ENCODE measurements at regions not wholly inside any gene's neighbourhood (a gene's known extent, or its start where the extent isn't known, plus 50 kb on each side); places are given as distances from the start of the nearest gene placed in this dataset.
"Not testable (repeated sequence)": the region's sequence is repeated elsewhere in the genome, so short reads cannot be mapped to it uniquely, and the experiment has no call there.

- peak; percentile 4 for DNase-seq (ENCODE audit: low read depth)
- Histone ChIP-seq H3K27me3 (ENCODE audit: control insufficient read depth, insufficient read depth, low read length) (no peaks in the 10 kb centered on the region), H3K4me3 (ENCODE audit: low read depth, low read length) (no peak overlapping the region), H3K36me3 (ENCODE audit: control insufficient read depth, insufficient read depth, low read length) (no peaks in the 10 kb centered on the region)
- no peak for TF ChIP-seq CTCF (IDR thresholded peaks at IDR 0.05; ENCODE audit: insufficient read depth, low read length, poor library complexity, severe bottlenecking)
Observed at GRCh38 chr2:176924909-176925534, 287.6 kb upstream of the HNRNPA3 start.

GRCh38 chr2:176926453-176926852 is 286.1 kb upstream of the HNRNPA3 start:
- H3K4me3 ChIP-seq (ENCODE audit: low read depth, low read length): no peak overlapping the region
- no peak for DNase-seq (ENCODE audit: low read depth)

GRCh38 chr2:176929387-176929786 is 283.2 kb upstream of the HNRNPA3 start:
- not testable (repeated sequence) for H3K36me3 ChIP-seq (ENCODE audit: control insufficient read depth, insufficient read depth, low read length); H3K4me3 ChIP-seq (ENCODE audit: low read depth, low read length); DNase-seq (ENCODE audit: low read depth); H3K27me3 ChIP-seq (ENCODE audit: control insufficient read depth, insufficient read depth, low read length)

More at GRCh38 chr2:176926453-176926852, 286.1 kb upstream of the HNRNPA3 start:
- TF ChIP-seq CTCF (IDR thresholded peaks at IDR 0.05; ENCODE audit: insufficient read depth, low read length, poor library complexity, severe bottlenecking): no peak
- Histone ChIP-seq H3K27me3 (ENCODE audit: control insufficient read depth, insufficient read depth, low read length) (no peaks in the 10 kb centered on the region), H3K36me3 (ENCODE audit: control insufficient read depth, insufficient read depth, low read length) (no peaks in the 10 kb centered on the region)

GRCh38 chr2:176931588-176932563 is 280.7 kb upstream of the HNRNPA3 start:
- Histone ChIP-seq H3K36me3 (ENCODE audit: control insufficient read depth, insufficient read depth, low read length) (no peaks in the 10 kb centered on the region), H3K4me3 (ENCODE audit: low read depth, low read length) (no peak overlapping the region), H3K27me3 (ENCODE audit: control insufficient read depth, insufficient read depth, low read length) (no peaks in the 10 kb centered on the region)
- DNase-seq (ENCODE audit: low read depth): peak; percentile 62
- no peak for TF ChIP-seq CTCF (IDR thresholded peaks at IDR 0.05; ENCODE audit: insufficient read depth, low read length, poor library complexity, severe bottlenecking)

- Histone ChIP-seq H3K4me3 (ENCODE audit: low read depth, low read length) (no peak overlapping the region), H3K27me3 (ENCODE audit: control insufficient read depth, insufficient read depth, low read length) (no peaks in the 10 kb centered on the region), H3K36me3 (ENCODE audit: control insufficient read depth, insufficient read depth, low read length) (no peaks in the 10 kb centered on the region)
- no peak for TF ChIP-seq CTCF (IDR thresholded peaks at IDR 0.05; ENCODE audit: insufficient read depth, low read length, poor library complexity, severe bottlenecking)
- DNase-seq (ENCODE audit: low read depth): no peak
Observed at GRCh38 chr2:176934131-176934530, 278.5 kb upstream of the HNRNPA3 start.

GRCh38 chr2:176934869-176935415 is 277.7 kb upstream of the HNRNPA3 start:
- Histone ChIP-seq H3K27me3 (ENCODE audit: control insufficient read depth, insufficient read depth, low read length) (no peaks in the 10 kb centered on the region), H3K36me3 (ENCODE audit: control insufficient read depth, insufficient read depth, low read length) (no peaks in the 10 kb centered on the region), H3K4me3 (ENCODE audit: low read depth, low read length) (no peak overlapping the region)
- DNase-seq (ENCODE audit: low read depth): no peak
- TF ChIP-seq CTCF (IDR thresholded peaks at IDR 0.05; ENCODE audit: insufficient read depth, low read length, poor library complexity, severe bottlenecking): no peak
